HepG2 (cell line): ENCODE measurements at regions not wholly inside any gene's neighbourhood (a gene's known extent, or its start where the extent isn't known, plus 50 kb on each side); places are given as distances from the start of the nearest gene placed in this dataset.
A peak's percentile ranks its signal among the peaks of the same experiment; 100 is the strongest.

ENCODE experiments used
- ATAC-seq: fragments of 200-7000 bp; cut with Tn5 transposase; 3 replicates; pipeline ENCODE4 v1.9.1; 2020; ENCODE audit warnings: mild to moderate bottlenecking, moderate library complexity
- BruUV-seq: library from RNA; stranded (reverse); fragments of 400-500 nt; replicated peaks from 2 replicates; lab custom pipeline; 2021; lab: Mats Ljungman, UMichigan
- CTCF ChIA-PET: fragments of 300-600 bp; formaldehyde crosslinking; extraction: SDS; loops from one replicate; lab custom pipeline; 2021; ENCODE audit warnings: low total read pairs, inconsistent platforms, low intra/inter-chr PET ratio; lab: Yijun Ruan, JAX
- POLR2A ChIA-PET: fragments of 350-600 bp; sonication (Branson Sonifier 250); formaldehyde crosslinking; loops from one replicate; lab custom pipeline; 2020; ENCODE audit warnings: antibody characterized with exemption, inconsistent platforms; lab: Yijun Ruan, JAX
- DNase-seq: peaks from one replicate; pipeline ENCODE4 v3.0.0-alpha.2; 2015; ENCODE audit warnings: low spot score
- FAIRE-seq: peaks from 3 replicates; lab custom pipeline; 2011; peaks lifted over from hg19 to GRCh38; lab: Jason Lieb, UNC
- H2AFZ ChIP-seq: one replicate; pipeline ENCODE4 v1.6.1; 2011; ENCODE audit warnings: low read length, inconsistent platforms
- H3K27ac ChIP-seq: fragments of 300-600 bp; 3 replicates; pipeline ENCODE4 v1.8.0; 2011; ENCODE audit warnings: mixed run types, mild to moderate bottlenecking, mixed read lengths, low read length, inconsistent platforms; ENCODE audit not compliant: insufficient read depth; ENCODE audit errors: extremely low read length
- H3K27me3 ChIP-seq, 2 experiments: fragments of 200-600 bp in 1 of 2; 2 replicates in 1 of 2; 3 replicates in 1 of 2; pipeline versions ENCODE4 v1.6.0 to v1.8.0; 2011; ENCODE audit warnings: low read length in 2 of 2, mild to moderate bottlenecking in 2 of 2, moderate library complexity in 2 of 2, inconsistent platforms in 1 of 2; ENCODE audit not compliant: insufficient read depth in 2 of 2, control insufficient read depth in 1 of 2
- H3K36me3 ChIP-seq, 2 experiments: fragments of 200-600 bp in 1 of 2; replicated peaks in 1 of 2; 2 replicates in 1 of 2; 3 replicates in 1 of 2; pipeline versions ENCODE4 v1.5.1 to v1.8.0; 2011; ENCODE audit warnings: low read length in 2 of 2, inconsistent platforms in 1 of 2; ENCODE audit not compliant: insufficient read depth in 2 of 2, control insufficient read depth in 1 of 2
- H3K4me1 ChIP-seq: 2 replicates; pipeline ENCODE4 v1.5.1; 2012; ENCODE audit warnings: low read length, inconsistent platforms; ENCODE audit not compliant: insufficient read depth
- H3K4me2 ChIP-seq: 2 replicates; pipeline ENCODE4 v1.6.0; 2011; ENCODE audit warnings: low read depth, low read length, inconsistent platforms
- H3K4me3 ChIP-seq, 3 experiments: fragments of 200-600 bp in 1 of 3; sonication (generic), shearing (Covaris generic) in 1 of 3; replicated peaks in 1 of 3; 2 replicates each; pipeline ENCODE4 v1.5.1; 2011 to 2016; ENCODE audit warnings: low read length in 3 of 3, inconsistent platforms in 2 of 3, low read depth in 2 of 3, mild to moderate bottlenecking in 2 of 3, control low read depth in 1 of 3, mixed read lengths in 1 of 3; ENCODE audit not compliant: insufficient read depth in 1 of 3
- H3K79me2 ChIP-seq: one replicate; pipeline ENCODE4 v1.6.1; 2011; ENCODE audit warnings: low read length, inconsistent platforms; ENCODE audit not compliant: insufficient read depth
- H3K9ac ChIP-seq: 2 replicates; pipeline ENCODE4 v1.6.0; 2011; ENCODE audit warnings: mild to moderate bottlenecking, low read depth, low read length, inconsistent platforms; ENCODE audit not compliant: insufficient read depth
- H3K9me3 ChIP-seq: 2 replicates; pipeline ENCODE4 v1.5.1; 2012; ENCODE audit warnings: mild to moderate bottlenecking, low read length
- H4K20me1 ChIP-seq: 2 replicates; pipeline ENCODE4 v1.6.0; 2011; ENCODE audit warnings: inconsistent platforms, mild to moderate bottlenecking, low read length, moderate library complexity; ENCODE audit not compliant: insufficient read depth
- IKZF1 ChIP-seq: fragments of 450-650 bp; IDR thresholded peaks from 2 replicates; pipeline ENCODE4 v1.7.1; 2016
- PREB ChIP-seq: sonication (generic); formaldehyde crosslinking; IDR thresholded peaks from 2 replicates; pipeline ENCODE4 v1.4.0; 2020; ENCODE audit warnings: missing genetic modification reagents
- ZNF468 ChIP-seq: sonication (generic); formaldehyde crosslinking; IDR thresholded peaks from 2 replicates; pipeline ENCODE4 v1.8.0; 2022; ENCODE audit warnings: mild to moderate bottlenecking, moderate library complexity, missing genetic modification reagents
- ZNF704 ChIP-seq: sonication (generic); formaldehyde crosslinking; IDR thresholded peaks from 2 replicates; pipeline ENCODE4 v1.8.1; 2023; ENCODE audit warnings: mild to moderate bottlenecking, inconsistent platforms, moderate library complexity, missing genetic modification reagents, borderline replicate concordance
- in situ Hi-C: cut with HindIII; loops from 2 replicates; pipeline ENCODE4 v1.10.0; 2017; ENCODE audit warnings: low pct_unique_long_range_greater_than_20kb; ENCODE audit not compliant: extremely low pct_ligation_motif_present
- intact Hi-C: fragments of 100-400 bp; cut with micrococcal nuclease; formaldehyde crosslinking; loops from one replicate; pipeline ENCODE4 v1.10.0; 2022; ENCODE audit not compliant: unreplicated experiment
- TF ChIP-seq, protein P1 (sequence below): fragments of 450-650 bp; IDR thresholded peaks from 2 replicates; pipeline ENCODE4 v1.6.1; 2017

DNA sequence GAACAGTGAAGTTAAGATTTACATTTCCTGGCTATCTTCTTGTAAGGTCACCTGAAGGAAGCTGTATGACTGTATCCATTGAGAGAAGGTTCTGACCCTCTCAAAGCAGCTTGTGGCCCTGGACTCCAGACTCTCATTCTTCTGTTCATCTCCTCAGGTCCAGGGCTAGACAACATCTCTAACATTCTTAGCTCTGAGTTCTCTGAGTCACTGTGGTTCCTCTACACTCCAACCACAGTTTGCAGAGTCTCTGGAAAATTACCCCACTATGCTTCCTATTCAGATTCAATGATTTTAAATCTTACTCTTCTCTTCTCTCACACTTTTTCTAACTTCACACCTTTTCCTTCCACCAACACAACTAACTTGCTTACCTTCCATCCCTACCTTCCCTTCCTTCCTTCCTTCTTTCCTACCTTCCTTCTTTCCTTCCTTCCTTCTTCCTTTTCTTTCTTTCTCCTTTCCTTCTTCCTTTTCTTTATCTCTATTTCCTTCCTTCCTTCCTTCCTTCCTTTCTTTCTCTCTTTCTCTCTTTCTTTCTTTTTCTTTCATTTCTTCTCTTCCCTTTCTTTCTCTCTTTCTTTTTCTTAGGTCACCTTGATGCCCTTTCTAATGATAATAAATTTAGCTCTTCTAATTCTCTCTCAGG, 824.3 kb upstream of the ZEB2 start:
- intact Hi-C loops (no loop called here), in situ Hi-C loops (no loop called here)
- no peak for FAIRE-seq
- Histone ChIP-seq H3K9ac (no peak overlapping the region), H3K9me3 (no peaks in the 10 kb centered on the region), H3K4me2 (no peak overlapping the region), H2AFZ (no peak overlapping the region), H3K27me3 (no peaks in the 10 kb centered on the region), H3K36me3 (no peaks in the 10 kb centered on the region), H3K4me3 (no peak overlapping the region), H3K79me2 (no peaks in the 10 kb centered on the region), H4K20me1 (no peaks in the 10 kb centered on the region), H3K27ac (no peak overlapping the region), H3K4me1 (no peaks in the 10 kb centered on the region)
- no TSS peak for BruUV-seq
- 0 out of 2 replicates have a peak, but pooled peaks have one; percentile 26 for TF ChIP-seq IKZF1
- TF ChIP-seq ZNF468 (CRISPR knock-in tag), result no peak
- TF ChIP-seq, protein P1, sequence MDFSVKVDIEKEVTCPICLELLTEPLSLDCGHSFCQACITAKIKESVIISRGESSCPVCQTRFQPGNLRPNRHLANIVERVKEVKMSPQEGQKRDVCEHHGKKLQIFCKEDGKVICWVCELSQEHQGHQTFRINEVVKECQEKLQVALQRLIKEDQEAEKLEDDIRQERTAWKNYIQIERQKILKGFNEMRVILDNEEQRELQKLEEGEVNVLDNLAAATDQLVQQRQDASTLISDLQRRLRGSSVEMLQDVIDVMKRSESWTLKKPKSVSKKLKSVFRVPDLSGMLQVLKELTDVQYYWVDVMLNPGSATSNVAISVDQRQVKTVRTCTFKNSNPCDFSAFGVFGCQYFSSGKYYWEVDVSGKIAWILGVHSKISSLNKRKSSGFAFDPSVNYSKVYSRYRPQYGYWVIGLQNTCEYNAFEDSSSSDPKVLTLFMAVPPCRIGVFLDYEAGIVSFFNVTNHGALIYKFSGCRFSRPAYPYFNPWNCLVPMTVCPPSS, result peak; percentile 70; the same call in 1 of the 2 replicates
- TF ChIP-seq ZNF704 (CRISPR knock-in tag), result no peak
- no peak for TF ChIP-seq PREB (CRISPR knock-in tag)
- no peak for DNase-seq
- no peak for ATAC-seq
- POLR2A ChIA-PET, result no interaction called here
- CTCF ChIA-PET, result no interaction called here
